Esophagus squamous epithelium (tissue), 4 donors: ENCODE measurements at regions not wholly inside any gene's neighbourhood (a gene's known extent, or its start where the extent isn't known, plus 50 kb on each side); places are given as distances from the start of the nearest gene placed in this dataset.

Source experiments
- POLR2A ChIP-seq, 4 donors: fragments of 450-650 bp; IDR thresholded peaks; one replicate each; pipeline ENCODE4 v1.6.1; 2017; ENCODE audit warnings: antibody characterized with exemption in 4 of 4, mild to moderate bottlenecking in 4 of 4, moderate library complexity in 3 of 4
- TF ChIP-seq, protein P1 (sequence below), 6 experiments: fragments of 450-650 bp in 4 of 6; fragments of 200-600 bp in 2 of 6; sonication (generic) in 2 of 6; IDR thresholded peaks; one replicate each; pipeline ENCODE4 v1.5.1; 2016 to 2019; ENCODE audit warnings: antibody characterized with exemption in 6 of 6, mild to moderate bottlenecking in 4 of 6, moderate library complexity in 4 of 6

DNA sequence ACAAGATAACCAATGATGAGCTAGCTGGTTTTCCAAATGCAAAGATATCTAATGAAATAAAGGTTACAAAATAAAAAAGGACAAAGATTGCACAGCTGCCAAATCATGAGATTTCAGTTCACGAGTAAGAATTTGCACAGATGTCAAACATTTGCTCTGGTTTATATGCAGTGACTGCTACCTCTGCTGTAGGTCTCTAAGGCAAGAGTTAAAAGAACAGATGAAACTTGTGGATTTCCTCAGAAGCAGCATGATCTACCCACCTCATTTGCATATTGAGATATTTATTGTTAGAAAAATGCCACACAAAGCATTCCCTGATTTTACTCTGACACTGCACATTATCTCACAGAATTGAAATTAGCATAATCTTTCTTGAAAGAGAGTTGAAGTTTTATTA is 763.2 kb upstream of the ZEB2 start:
- TF ChIP-seq, protein P1, sequence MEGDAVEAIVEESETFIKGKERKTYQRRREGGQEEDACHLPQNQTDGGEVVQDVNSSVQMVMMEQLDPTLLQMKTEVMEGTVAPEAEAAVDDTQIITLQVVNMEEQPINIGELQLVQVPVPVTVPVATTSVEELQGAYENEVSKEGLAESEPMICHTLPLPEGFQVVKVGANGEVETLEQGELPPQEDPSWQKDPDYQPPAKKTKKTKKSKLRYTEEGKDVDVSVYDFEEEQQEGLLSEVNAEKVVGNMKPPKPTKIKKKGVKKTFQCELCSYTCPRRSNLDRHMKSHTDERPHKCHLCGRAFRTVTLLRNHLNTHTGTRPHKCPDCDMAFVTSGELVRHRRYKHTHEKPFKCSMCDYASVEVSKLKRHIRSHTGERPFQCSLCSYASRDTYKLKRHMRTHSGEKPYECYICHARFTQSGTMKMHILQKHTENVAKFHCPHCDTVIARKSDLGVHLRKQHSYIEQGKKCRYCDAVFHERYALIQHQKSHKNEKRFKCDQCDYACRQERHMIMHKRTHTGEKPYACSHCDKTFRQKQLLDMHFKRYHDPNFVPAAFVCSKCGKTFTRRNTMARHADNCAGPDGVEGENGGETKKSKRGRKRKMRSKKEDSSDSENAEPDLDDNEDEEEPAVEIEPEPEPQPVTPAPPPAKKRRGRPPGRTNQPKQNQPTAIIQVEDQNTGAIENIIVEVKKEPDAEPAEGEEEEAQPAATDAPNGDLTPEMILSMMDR (IDR thresholded peaks at IDR 0.05), result no peak
- TF ChIP-seq POLR2A (IDR thresholded peaks at IDR 0.05), result no peak
